ENCODE measurements at regions not wholly inside any gene's neighbourhood (a gene's known extent, or its start where the extent isn't known, plus 50 kb on each side); places are given as distances from the start of the nearest gene placed in this dataset.
"Not testable (repeated sequence)": the region's sequence is repeated elsewhere in the genome, so short reads cannot be mapped to it uniquely, and the experiment has no call there.

- BruUV-seq (replicated peaks): no TSS peak
- intact Hi-C loops (cut with micrococcal nuclease; ENCODE audit: unreplicated experiment): no loop called here
- no peak overlapping the region for H3K27ac Mint-ChIP-seq (ENCODE audit: unreplicated experiment)
- no peak overlapping the region for H3K4me3 Mint-ChIP-seq (ENCODE audit: low read depth, unreplicated experiment)
- no peaks in the 10 kb centered on the region for H3K4me1 Mint-ChIP-seq (ENCODE audit: low read depth, unreplicated experiment)
- H3K27me3 Mint-ChIP-seq (ENCODE audit: unreplicated experiment): no peaks in the 10 kb centered on the region
- peaks cover 13% of the 10 kb centered on the region for H3K9me3 Mint-ChIP-seq (ENCODE audit: low read depth, unreplicated experiment)
- DNase-seq: no peak
- H3K36me3 Mint-ChIP-seq (ENCODE audit: insufficient read depth, unreplicated experiment): no peaks in the 10 kb centered on the region
- TF ChIP-seq CTCF (IDR thresholded peaks at IDR 0.05; ENCODE audit: unreplicated experiment): no peak
- CTCF ChIA-PET: no interaction called here
Measured at GRCh38 chr4:32697281-32697814, 1977.2 kb downstream of the PCDH7 start.

GRCh38 chr4:32700838-32701237 is 1980.7 kb downstream of the PCDH7 start:
- CTCF ChIA-PET: no interaction called here
- H3K4me3 Mint-ChIP-seq (ENCODE audit: low read depth, unreplicated experiment): no peak overlapping the region
- no peaks in the 10 kb centered on the region for H3K36me3 Mint-ChIP-seq (ENCODE audit: insufficient read depth, unreplicated experiment)
- TF ChIP-seq CTCF (IDR thresholded peaks at IDR 0.05; ENCODE audit: unreplicated experiment): no peak
- H3K27ac Mint-ChIP-seq (ENCODE audit: unreplicated experiment): no peak overlapping the region
- no TSS peak for BruUV-seq (replicated peaks)
- no peaks in the 10 kb centered on the region for H3K27me3 Mint-ChIP-seq (ENCODE audit: unreplicated experiment)
- no peak for DNase-seq
- H3K9me3 Mint-ChIP-seq (ENCODE audit: low read depth, unreplicated experiment): no peaks in the 10 kb centered on the region
- intact Hi-C loops (cut with micrococcal nuclease; ENCODE audit: unreplicated experiment): no loop called here
- no peaks in the 10 kb centered on the region for H3K4me1 Mint-ChIP-seq (ENCODE audit: low read depth, unreplicated experiment)

- no peak for TF ChIP-seq CTCF (IDR thresholded peaks at IDR 0.05; ENCODE audit: unreplicated experiment)
- Mint-ChIP-seq H3K36me3 (ENCODE audit: insufficient read depth, unreplicated experiment) (no peaks in the 10 kb centered on the region), H3K27ac (ENCODE audit: unreplicated experiment) (no peak overlapping the region), H3K4me3 (ENCODE audit: low read depth, unreplicated experiment) (no peak overlapping the region), H3K27me3 (ENCODE audit: unreplicated experiment) (no peaks in the 10 kb centered on the region), H3K9me3 (ENCODE audit: low read depth, unreplicated experiment) (peaks cover 6% of the 10 kb centered on the region), H3K4me1 (ENCODE audit: low read depth, unreplicated experiment) (no peaks in the 10 kb centered on the region)
- intact Hi-C loops (cut with micrococcal nuclease; ENCODE audit: unreplicated experiment): no loop called here
- BruUV-seq (replicated peaks): no TSS peak
- DNase-seq: no peak
- CTCF ChIA-PET: no interaction called here
Measured at GRCh38 chr4:32706893-32707292, 1986.7 kb downstream of the PCDH7 start.

- DNase-seq; intact Hi-C loops (cut with micrococcal nuclease; ENCODE audit: unreplicated experiment); H3K9me3 Mint-ChIP-seq (ENCODE audit: low read depth, unreplicated experiment); H3K36me3 Mint-ChIP-seq (ENCODE audit: insufficient read depth, unreplicated experiment); H3K4me1 Mint-ChIP-seq (ENCODE audit: low read depth, unreplicated experiment); H3K27me3 Mint-ChIP-seq (ENCODE audit: unreplicated experiment); BruUV-seq (replicated peaks); CTCF ChIA-PET; H3K27ac Mint-ChIP-seq (ENCODE audit: unreplicated experiment); H3K4me3 Mint-ChIP-seq (ENCODE audit: low read depth, unreplicated experiment): not testable (repeated sequence)
Measured at GRCh38 chr4:32716090-32716620, 1996.0 kb downstream of the PCDH7 start.

- BruUV-seq (replicated peaks): no TSS peak
- Mint-ChIP-seq H3K9me3 (ENCODE audit: low read depth, unreplicated experiment) (peaks cover 6% of the 10 kb centered on the region), H3K4me3 (ENCODE audit: low read depth, unreplicated experiment) (no peak overlapping the region), H3K4me1 (ENCODE audit: low read depth, unreplicated experiment) (no peaks in the 10 kb centered on the region), H3K27ac (ENCODE audit: unreplicated experiment) (no peak overlapping the region), H3K27me3 (ENCODE audit: unreplicated experiment) (no peaks in the 10 kb centered on the region), H3K36me3 (ENCODE audit: insufficient read depth, unreplicated experiment) (no peaks in the 10 kb centered on the region)
- TF ChIP-seq CTCF (IDR thresholded peaks at IDR 0.05; ENCODE audit: unreplicated experiment): no peak
- intact Hi-C loops (cut with micrococcal nuclease; ENCODE audit: unreplicated experiment): no loop called here
- CTCF ChIA-PET: no interaction called here
- no peak for DNase-seq
Measured at GRCh38 chr4:32735856-32736590, 2015.9 kb downstream of the PCDH7 start.

Measured in Calu3 (cell line).